ENCODE measurements at regions not wholly inside any gene's neighbourhood (a gene's known extent, or its start where the extent isn't known, plus 50 kb on each side); places are given as distances from the start of the nearest gene placed in this dataset.

- SMC1A ChIA-PET (ENCODE audit: uncharacterized antibody, unreplicated experiment), result interaction anchor here (0.8 to 4.6 kb wide), 4 partner anchors 13 to 69 kb away, joined by 3 to 22 read pairs (median 4); no protein-coding TSS in a partner anchor
- H3K27ac ChIP-seq (ENCODE audit: control insufficient read depth, insufficient read depth), result no peak overlapping the region
- in situ Hi-C loops (cut with MboI) (no loop called here), intact Hi-C loops (cut with micrococcal nuclease; ENCODE audit: unreplicated experiment) (no loop called here)
- RAD21 ChIA-PET (ENCODE audit: unreplicated experiment), result no interaction called here
- H3K4me2 ChIP-seq (ENCODE audit: control insufficient read depth, insufficient read depth), result no peak overlapping the region
- DNase-seq (ENCODE audit: low read depth, low spot score) (no peak), ATAC-seq (no peak), FAIRE-seq (no peak)
- 25% methylated on average over 2 of the region's 2 CpGs for WGBS (ENCODE audit: insufficient coverage, insufficient replicate concordance, low lambda C conversion rate, missing lambda C conversion rate)
- no peaks in the 10 kb centered on the region for H4K20me1 ChIP-seq (ENCODE audit: control insufficient read depth, insufficient read depth)
- no peaks in the 10 kb centered on the region for H3K27me3 ChIP-seq (replicated peaks in 1 of 2; ENCODE audit: control insufficient read depth in 2 of 2, insufficient read depth in 2 of 2, low read length in 1 of 2)
- H3K4me1 ChIP-seq (ENCODE audit: control insufficient read depth, insufficient read depth, low read length), result no peaks in the 10 kb centered on the region
- TF ChIP-seq MEF2A (IDR thresholded peaks at IDR 0.05; ENCODE audit: insufficient read depth, low read depth, low read length) (no peak), SIX5 (IDR thresholded peaks at IDR 0.05; ENCODE audit: low read depth, low read length, severe bottlenecking) (no peak), MYB (IDR thresholded peaks at IDR 0.05; ENCODE audit: borderline replicate concordance, low read depth, low read length) (no peak), HCFC1 (IDR thresholded peaks at IDR 0.05; ENCODE audit: low read length) (no peak), JUND (IDR thresholded peaks at IDR 0.05; ENCODE audit: low read depth, low read length) (no peak), EP300 (IDR thresholded peaks at IDR 0.05; ENCODE audit: borderline replicate concordance in 1 of 2, control insufficient read depth in 1 of 2, low read depth in 2 of 2, low read length in 2 of 2) (no peak), NFIC (IDR thresholded peaks at IDR 0.05; ENCODE audit: low read depth, low read length) (no peak), IRF4 (IDR thresholded peaks at IDR 0.05; ENCODE audit: low read depth, low read length) (no peak), RELA (IDR thresholded peaks at IDR 0.05; ENCODE audit: borderline replicate concordance, partially characterized antibody) (no peak), ZNF24 (IDR thresholded peaks at IDR 0.05) (no peak)
- no peaks in the 10 kb centered on the region for H3K36me3 ChIP-seq (ENCODE audit: control insufficient read depth in 2 of 2, insufficient read depth in 2 of 2, low read length in 1 of 2)
- CTCF ChIA-PET, result interaction anchor here (0.9 to 1.9 kb wide), 4 partner anchors 9 to 67 kb away, joined by 3 to 7 read pairs (median 5); no protein-coding TSS in a partner anchor
- no peaks in the 10 kb centered on the region for H3K79me2 ChIP-seq (ENCODE audit: control insufficient read depth, insufficient read depth, low read length)
- no TSS peak for BruUV-seq (replicated peaks)
- POLR2A ChIA-PET, result no interaction called here
- peaks cover 2% of the 10 kb centered on the region; the same call in 1 of the 3 replicates for H3K9me3 ChIP-seq (replicated peaks; ENCODE audit: control insufficient read depth, insufficient read depth, low read length)
- H3K4me3 ChIP-seq, result no peak overlapping the region
- H2AFZ ChIP-seq (ENCODE audit: control insufficient read depth, low read depth, low read length), result no peak overlapping the region
- no peak overlapping the region for H3K9ac ChIP-seq (ENCODE audit: control insufficient read depth, insufficient read depth, low read length)
These were observed 224.8 kb downstream of the DACT1 start for GRCh38 chr14:58862416-58863160.

Measured in GM12878 (cell line).